Right cardiac atrium (tissue), 5 donors: ENCODE measurements at regions not wholly inside any gene's neighbourhood (a gene's known extent, or its start where the extent isn't known, plus 50 kb on each side); places are given as distances from the start of the nearest gene placed in this dataset.

Experiments
- ATAC-seq, 2 donors: fragments of 200-7000 bp; cut with Tn5 transposase; one replicate each; pipeline versions ENCODE4 v1.8.0 to v1.9.1; 2020; ENCODE audit warnings: moderate library complexity in 2 of 2, mild to moderate bottlenecking in 1 of 2
- DNase-seq, 3 donors: peaks; one replicate each; pipeline ENCODE4 v3.0.0-alpha.2; 2020
- H3K27ac ChIP-seq: one replicate; pipeline ENCODE4 v1.5.1; 2013; ENCODE audit warnings: mild to moderate bottlenecking, low read length, control low read depth, moderate library complexity
- H3K27me3 ChIP-seq: one replicate; pipeline ENCODE4 v1.6.1; 2013; ENCODE audit not compliant: control insufficient read depth, insufficient read depth
- H3K4me1 ChIP-seq: one replicate; pipeline ENCODE4 v1.6.1; 2013; ENCODE audit warnings: low read length; ENCODE audit not compliant: control insufficient read depth, insufficient read depth
- H3K4me3 ChIP-seq: one replicate; pipeline ENCODE4 v1.5.1; 2013; ENCODE audit warnings: low read length, control low read depth
- H3K9me3 ChIP-seq: one replicate; pipeline ENCODE4 v1.6.1; 2013; ENCODE audit warnings: low read length; ENCODE audit not compliant: control insufficient read depth
- WGBS: extraction: QIAGEN DNeasy Blood & Tissue Kit; methylation state at CpG from one replicate; pipeline ENCODE4 v1.1.7; 2013; 5-methylcytosine and 5-hydroxymethylcytosine counted together
- intact Hi-C, 4 donors: fragments of 100-400 bp; cut with DNase I; formaldehyde crosslinking; loops; one replicate each; pipeline versions ENCODE4 v1.11.0 to v1.14.0; 2022 to 2023
- donor health status: healthy with polysubstance abuse.
- donor health status: DM: no; HTN: yes; CAD: no.
- donor health status: DM: no; HTN: no; CAD: no.
- donor health status: DM: no; HTN: yes; CAD: no; lungs with severe emphysema.
- donor health status: DM: yes; HTN: yes; CAD: no.

- intact Hi-C loops: no loop called here
- no peaks in the 10 kb centered on the region for H3K4me1 ChIP-seq
- no peak overlapping the region for H3K4me3 ChIP-seq
- ATAC-seq (no peak), DNase-seq (no peak)
- H3K27ac ChIP-seq: no peak overlapping the region
- H3K27me3 ChIP-seq: no peaks in the 10 kb centered on the region
- 80% methylated on average over 3 of the region's 3 CpGs for WGBS
- H3K9me3 ChIP-seq: no peaks in the 10 kb centered on the region
Observed at GRCh38 chr4:97477974-97478373, 665.3 kb downstream of the STPG2 start.

GRCh38 chr4:97479388-97479787, 663.9 kb downstream of the STPG2 start:
- 53% methylated on average over 1 of the region's 1 CpG for WGBS
- Histone ChIP-seq H3K4me1 (no peaks in the 10 kb centered on the region), H3K9me3 (no peaks in the 10 kb centered on the region), H3K27me3 (no peaks in the 10 kb centered on the region), H3K4me3 (no peak overlapping the region), H3K27ac (no peak overlapping the region)
- ATAC-seq: no peak
- no peak for DNase-seq
- intact Hi-C loops: no loop called here

- Histone ChIP-seq H3K27me3 (no peaks in the 10 kb centered on the region), H3K4me1 (no peaks in the 10 kb centered on the region), H3K4me3 (no peak overlapping the region), H3K27ac (no peak overlapping the region), H3K9me3 (no peaks in the 10 kb centered on the region)
- ATAC-seq (no peak), DNase-seq (no peak)
- intact Hi-C loops: no loop called here
- 81% methylated on average over 3 of the region's 3 CpGs for WGBS
Observed at GRCh38 chr4:97491856-97492255, 651.4 kb downstream of the STPG2 start.

- no peak overlapping the region for H3K4me3 ChIP-seq
- intact Hi-C loops: no loop called here
- no peaks in the 10 kb centered on the region for H3K4me1 ChIP-seq
- H3K27ac ChIP-seq: no peak overlapping the region
- WGBS: 18% methylated on average over 1 of the region's 1 CpG
- ATAC-seq (no peak), DNase-seq (no peak)
- H3K27me3 ChIP-seq: no peaks in the 10 kb centered on the region
- no peaks in the 10 kb centered on the region for H3K9me3 ChIP-seq
Observed at GRCh38 chr4:97493815-97494518, 649.3 kb downstream of the STPG2 start.

- H3K27ac ChIP-seq: no peak overlapping the region
- no peak overlapping the region for H3K4me3 ChIP-seq
- H3K4me1 ChIP-seq: no peaks in the 10 kb centered on the region
- 55% methylated on average over 3 of the region's 3 CpGs for WGBS
- intact Hi-C loops: no loop called here
- no peaks in the 10 kb centered on the region for H3K9me3 ChIP-seq
- ATAC-seq (no peak), DNase-seq (no peak)
- H3K27me3 ChIP-seq: no peaks in the 10 kb centered on the region
Observed at GRCh38 chr4:97496298-97496873, 646.9 kb downstream of the STPG2 start.

- WGBS: 74% methylated on average over 3 of the region's 3 CpGs
- H3K9me3 ChIP-seq: no peaks in the 10 kb centered on the region
- no peak overlapping the region for H3K27ac ChIP-seq
- ATAC-seq (no peak), DNase-seq (no peak)
- no peaks in the 10 kb centered on the region for H3K27me3 ChIP-seq
- no peaks in the 10 kb centered on the region for H3K4me1 ChIP-seq
- H3K4me3 ChIP-seq: no peak overlapping the region
- intact Hi-C loops: no loop called here
Observed at GRCh38 chr4:97498875-97499274, 644.4 kb downstream of the STPG2 start.

- 82% methylated on average over 2 of the region's 2 CpGs for WGBS
- Histone ChIP-seq H3K9me3 (no peaks in the 10 kb centered on the region), H3K27ac (no peak overlapping the region), H3K27me3 (no peaks in the 10 kb centered on the region), H3K4me1 (no peaks in the 10 kb centered on the region), H3K4me3 (no peak overlapping the region)
- no peak for DNase-seq
- no peak for ATAC-seq
- intact Hi-C loops: no loop called here
Observed at GRCh38 chr4:97500423-97500822, 642.9 kb downstream of the STPG2 start.

- Histone ChIP-seq H3K9me3 (no peaks in the 10 kb centered on the region), H3K4me1 (no peaks in the 10 kb centered on the region), H3K4me3 (no peak overlapping the region), H3K27me3 (no peaks in the 10 kb centered on the region), H3K27ac (no peak overlapping the region)
- intact Hi-C loops: no loop called here
- ATAC-seq (no peak), DNase-seq (no peak)
Observed at GRCh38 chr4:97504713-97505112, 638.6 kb downstream of the STPG2 start.

GRCh38 chr4:97507587-97508245, 635.6 kb downstream of the STPG2 start:
- no peaks in the 10 kb centered on the region for H3K9me3 ChIP-seq
- ATAC-seq (no peak), DNase-seq (no peak)
- H3K4me3 ChIP-seq: no peak overlapping the region
- H3K4me1 ChIP-seq: no peaks in the 10 kb centered on the region
- intact Hi-C loops: no loop called here
- 91% methylated on average over 2 of the region's 2 CpGs for WGBS
- H3K27ac ChIP-seq: no peak overlapping the region
- no peaks in the 10 kb centered on the region for H3K27me3 ChIP-seq
